Heart left ventricle (tissue), 13 donors: ENCODE measurements at regions not wholly inside any gene's neighbourhood (a gene's known extent, or its start where the extent isn't known, plus 50 kb on each side); places are given as distances from the start of the nearest gene placed in this dataset.

Source experiments
- CTCF ChIP-seq, 12 donors: fragments of 200-600 bp; sonication (generic) in 4 of 12; IDR thresholded peaks; one replicate each; pipeline versions ENCODE4 v1.5.0 to v1.8.0; 2018 to 2022; ENCODE audit warnings: antibody characterized with exemption in 12 of 12, mild to moderate bottlenecking in 5 of 12
- POLR2A ChIP-seq, 2 donors: fragments of 450-650 bp; IDR thresholded peaks; one replicate each; pipeline ENCODE4 v1.6.1; 2017; ENCODE audit warnings: antibody characterized with exemption in 2 of 2, mild to moderate bottlenecking in 2 of 2, moderate library complexity in 2 of 2
- donor health status: ischemic (EF 13 %, LVEDD 7.1; RV severe dilation, severe dysfunction).
- donor health status: DM: no; HTN: yes; CAD: no.
- donor health status: DM: no; HTN: no; CAD: no.
- donor health status: ischemic (EF 25% LVEDD 6.9; RV normal size, moderate dysfunction).
- donor health status: ischemic (EF 25% LVEDD 5.7; RV mildly dilated, moderate dysfunction).
- donor health status: ischemic (EF 35%, LVEDD 5.7; RV mildly dilated, moderate dysfunction).
- donor health status: nonischemic (EF 11% LVEDD 7.7; RV severe dilation, severe dysfunction).
- donor health status: DM: yes; HTN: yes; CAD: no.
- donor health status: PGD.
- donor health status: ischemic (EF 29% LVEDD 5.4; RV normal size, mild dysfunction).
- donor health status: nonischemic (EF 23%, LVEDD 6.1; RV moderate dilation, normal function).

GRCh38 chr3:152773633-152774032, 61.3 kb upstream of the P2RY1 start:
- TF ChIP-seq CTCF (IDR thresholded peaks at IDR 0.05) (no peak), POLR2A (IDR thresholded peaks at IDR 0.05) (no peak)
